ENCODE measurements at regions not wholly inside any gene's neighbourhood (a gene's known extent, or its start where the extent isn't known, plus 50 kb on each side); places are given as distances from the start of the nearest gene placed in this dataset.

DNA sequence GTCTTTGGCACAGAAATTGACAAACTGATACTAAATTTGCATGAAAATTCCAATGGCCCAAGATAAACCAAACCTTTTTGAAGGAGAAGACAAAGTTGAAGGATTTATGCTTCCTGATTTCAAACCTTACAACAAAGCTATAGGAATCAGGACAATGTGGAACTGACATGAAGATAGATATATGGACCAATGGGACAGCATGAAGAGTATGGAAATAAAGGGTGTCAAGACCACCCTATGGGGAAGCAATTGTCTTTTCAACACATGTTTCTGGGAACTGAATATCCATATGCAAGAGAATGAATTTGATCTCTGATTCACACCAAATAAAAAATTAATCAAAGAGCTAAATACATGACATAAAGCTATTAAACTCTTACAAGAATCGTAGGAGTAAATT, 77.2 kb upstream of the ADARB2 start:
- no peaks in the 10 kb centered on the region for H3K9me2 ChIP-seq (ENCODE audit: insufficient read depth, low read length)
- no peaks in the 10 kb centered on the region for H3K9me3 ChIP-seq (ENCODE audit: low read length)
- no peaks in the 10 kb centered on the region for H3K36me3 ChIP-seq (ENCODE audit: insufficient read depth, low read length)
- H3K4me1 ChIP-seq (ENCODE audit: insufficient read depth, low read length, poor library complexity, severe bottlenecking) = no peaks in the 10 kb centered on the region
- H3K27ac ChIP-seq (ENCODE audit: low read depth, low read length, poor library complexity, severe bottlenecking) = no peak overlapping the region
- H3K79me2 ChIP-seq (ENCODE audit: insufficient read depth, low read depth, low read length) = no peaks in the 10 kb centered on the region
- no peak overlapping the region for H3K4me3 ChIP-seq (ENCODE audit: low read depth, low read length, poor library complexity, severe bottlenecking)
- TF ChIP-seq EZH2phosphoT487 (IDR thresholded peaks at IDR 0.05; ENCODE audit: borderline replicate concordance, low read depth, low read length) (no peak), CTCF (conservative IDR thresholded peaks at IDR 0.05; ENCODE audit: low read length) (no peak)
- H2AFZ ChIP-seq (ENCODE audit: low read length) = no peak overlapping the region
- ChIA-PET POLR2A (interaction anchor here (0.9 kb wide), 1 partner anchor 233 kb away, joined by 3 read pairs; no protein-coding TSS in a partner anchor), CTCF (ENCODE audit: unreplicated experiment) (no interaction called here)
- no peak for DNase-seq (ENCODE audit: low spot score)
- intact Hi-C loops (cut with micrococcal nuclease; ENCODE audit: unreplicated experiment) = no loop called here
- no TSS peak for BruUV-seq (replicated peaks)
- no peak overlapping the region for H3K4me2 ChIP-seq (ENCODE audit: low read length)
- no peaks in the 10 kb centered on the region for H4K20me1 ChIP-seq (ENCODE audit: insufficient read depth, low read length)

GRCh38 chr10:1809139-1809741, 71.9 kb upstream of the ADARB2 start:
- Histone ChIP-seq H3K36me3 (ENCODE audit: insufficient read depth, low read length) (no peaks in the 10 kb centered on the region), H3K9me2 (ENCODE audit: insufficient read depth, low read length) (no peaks in the 10 kb centered on the region), H3K79me2 (ENCODE audit: insufficient read depth, low read depth, low read length) (no peaks in the 10 kb centered on the region), H3K4me3 (ENCODE audit: low read depth, low read length, poor library complexity, severe bottlenecking) (no peak overlapping the region), H3K9me3 (ENCODE audit: low read length) (no peaks in the 10 kb centered on the region), H2AFZ (ENCODE audit: low read length) (no peak overlapping the region), H3K4me1 (ENCODE audit: insufficient read depth, low read length, poor library complexity, severe bottlenecking) (no peaks in the 10 kb centered on the region), H4K20me1 (ENCODE audit: insufficient read depth, low read length) (no peaks in the 10 kb centered on the region), H3K4me2 (ENCODE audit: low read length) (no peak overlapping the region), H3K27ac (ENCODE audit: low read depth, low read length, poor library complexity, severe bottlenecking) (no peak overlapping the region)
- no peak for TF ChIP-seq CTCF (conservative IDR thresholded peaks at IDR 0.05; ENCODE audit: low read length)
- no peak for TF ChIP-seq EZH2phosphoT487 (IDR thresholded peaks at IDR 0.05; ENCODE audit: borderline replicate concordance, low read depth, low read length)
- intact Hi-C loops (cut with micrococcal nuclease; ENCODE audit: unreplicated experiment) = no loop called here
- no peak for DNase-seq (ENCODE audit: low spot score)
- no TSS peak for BruUV-seq (replicated peaks)
- POLR2A ChIA-PET = no interaction called here
- CTCF ChIA-PET (ENCODE audit: unreplicated experiment) = no interaction called here

DNA sequence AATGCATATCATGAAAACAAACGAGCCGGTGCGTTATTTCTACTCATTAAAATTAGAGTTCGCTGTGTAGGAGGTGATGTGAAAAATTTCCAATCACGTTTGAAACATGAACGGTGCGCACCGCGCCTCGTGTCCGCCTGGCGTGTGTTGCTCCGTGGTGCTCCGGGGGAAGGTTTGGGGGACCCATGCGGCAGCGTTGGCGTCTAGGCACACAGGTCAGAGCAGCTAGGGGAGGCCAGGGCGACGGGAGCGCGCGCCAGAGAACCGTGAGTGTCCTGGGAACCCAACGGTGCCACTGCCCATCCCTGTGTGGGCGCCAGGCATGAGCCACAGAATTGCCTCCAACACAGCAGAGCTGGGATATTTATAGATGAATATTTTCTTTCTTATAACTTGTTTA, 70.6 kb upstream of the ADARB2 start:
- no peaks in the 10 kb centered on the region for H4K20me1 ChIP-seq (ENCODE audit: insufficient read depth, low read length)
- H3K4me2 ChIP-seq (ENCODE audit: low read length) = no peak overlapping the region
- H3K27ac ChIP-seq (ENCODE audit: low read depth, low read length, poor library complexity, severe bottlenecking) = no peak overlapping the region
- ChIA-PET POLR2A (no interaction called here), CTCF (ENCODE audit: unreplicated experiment) (no interaction called here)
- DNase-seq (ENCODE audit: low spot score) = no peak
- no peaks in the 10 kb centered on the region for H3K4me1 ChIP-seq (ENCODE audit: insufficient read depth, low read length, poor library complexity, severe bottlenecking)
- H3K36me3 ChIP-seq (ENCODE audit: insufficient read depth, low read length) = no peaks in the 10 kb centered on the region
- no peaks in the 10 kb centered on the region for H3K9me3 ChIP-seq (ENCODE audit: low read length)
- BruUV-seq (replicated peaks) = no TSS peak
- intact Hi-C loops (cut with micrococcal nuclease; ENCODE audit: unreplicated experiment) = no loop called here
- no peak overlapping the region for H2AFZ ChIP-seq (ENCODE audit: low read length)
- H3K79me2 ChIP-seq (ENCODE audit: insufficient read depth, low read depth, low read length) = no peaks in the 10 kb centered on the region
- H3K4me3 ChIP-seq (ENCODE audit: low read depth, low read length, poor library complexity, severe bottlenecking) = no peak overlapping the region
- no peaks in the 10 kb centered on the region for H3K9me2 ChIP-seq (ENCODE audit: insufficient read depth, low read length)
- TF ChIP-seq CTCF (conservative IDR thresholded peaks at IDR 0.05; ENCODE audit: low read length) (no peak), EZH2phosphoT487 (IDR thresholded peaks at IDR 0.05; ENCODE audit: borderline replicate concordance, low read depth, low read length) (no peak)
